Uterus (tissue), 3 donors: ENCODE measurements at regions not wholly inside any gene's neighbourhood (a gene's known extent, or its start where the extent isn't known, plus 50 kb on each side); places are given as distances from the start of the nearest gene placed in this dataset.

Experiments
- DNase-seq, 2 donors: peaks; one replicate each; pipeline ENCODE4 v3.0.0-alpha.2; 2019 to 2020
- H3K27ac ChIP-seq, 2 donors: fragments of 200-600 bp; sonication (generic); 1 replicate in 1 of 2; 2 replicates in 1 of 2; pipeline ENCODE4 v1.5.1; 2016 to 2018
- H3K27me3 ChIP-seq, 2 donors: fragments of 200-600 bp; sonication (generic); one replicate each; pipeline ENCODE4 v1.5.1; 2018 to 2019; ENCODE audit warnings: control low read depth in 1 of 2
- H3K36me3 ChIP-seq, 2 donors: fragments of 200-600 bp; sonication (generic); one replicate each; pipeline ENCODE4 v1.5.1; 2019; ENCODE audit warnings: control low read depth in 1 of 2
- H3K4me1 ChIP-seq, 2 donors: fragments of 200-600 bp; sonication (generic); one replicate each; pipeline ENCODE4 v1.5.1; 2018 to 2019; ENCODE audit warnings: control low read depth in 1 of 2
- H3K4me3 ChIP-seq, 2 donors: fragments of 200-600 bp; sonication (generic); 1 replicate in 1 of 2; 2 replicates in 1 of 2; pipeline ENCODE4 v1.5.1; 2018 to 2019; ENCODE audit warnings: mild to moderate bottlenecking in 1 of 2
- H3K9me3 ChIP-seq, 2 donors: fragments of 200-600 bp; sonication (generic); one replicate each; pipeline ENCODE4 v1.5.1; 2019; ENCODE audit warnings: control low read depth in 1 of 2
- POLR2A ChIP-seq, 2 donors: fragments of 450-650 bp; IDR thresholded peaks; one replicate each; pipeline ENCODE4 v1.6.1; 2016; ENCODE audit warnings: antibody characterized with exemption in 2 of 2, mild to moderate bottlenecking in 1 of 2, moderate library complexity in 1 of 2
- intact Hi-C: fragments of 100-400 bp; cut with DNase I; formaldehyde crosslinking; loops from one replicate; pipeline ENCODE4 v1.15.1; 2023; ENCODE audit warnings: low total_unique reads
- TF ChIP-seq, protein P1 (sequence below), 4 experiments: fragments of 200-600 bp in 2 of 4; fragments of 450-650 bp in 2 of 4; sonication (generic) in 2 of 4; IDR thresholded peaks; one replicate each; pipeline ENCODE4 v1.5.1; 2016 to 2019; ENCODE audit warnings: antibody characterized with exemption in 4 of 4, mild to moderate bottlenecking in 2 of 4, moderate library complexity in 1 of 4
- donor health status: DM: yes; HTN: yes; CAD: no.

DNA sequence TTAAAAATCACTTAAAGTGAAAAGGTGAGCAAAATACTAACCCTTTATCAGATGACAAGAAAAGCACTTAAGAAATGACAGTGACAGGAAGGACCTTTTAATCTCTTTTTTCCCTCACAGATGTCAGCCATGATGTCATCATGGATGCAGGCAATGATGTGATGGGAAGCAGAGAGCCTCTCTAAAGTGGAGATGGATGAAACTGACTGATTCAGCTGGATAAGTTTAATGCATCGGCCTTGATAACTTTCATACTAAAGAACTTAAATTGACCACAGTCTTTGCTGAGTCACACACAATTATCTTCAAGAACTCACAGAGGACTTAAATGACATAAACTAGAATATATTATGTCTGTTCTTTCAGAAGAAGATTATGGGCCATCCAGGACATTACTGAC, 153.2 kb upstream of the FGF10 start:
- H3K4me3 ChIP-seq, result no peak overlapping the region
- no peak for DNase-seq
- intact Hi-C loops, result no loop called here
- no peak overlapping the region for H3K27ac ChIP-seq
- H3K9me3 ChIP-seq, result no peaks in the 10 kb centered on the region
- TF ChIP-seq, protein P1, sequence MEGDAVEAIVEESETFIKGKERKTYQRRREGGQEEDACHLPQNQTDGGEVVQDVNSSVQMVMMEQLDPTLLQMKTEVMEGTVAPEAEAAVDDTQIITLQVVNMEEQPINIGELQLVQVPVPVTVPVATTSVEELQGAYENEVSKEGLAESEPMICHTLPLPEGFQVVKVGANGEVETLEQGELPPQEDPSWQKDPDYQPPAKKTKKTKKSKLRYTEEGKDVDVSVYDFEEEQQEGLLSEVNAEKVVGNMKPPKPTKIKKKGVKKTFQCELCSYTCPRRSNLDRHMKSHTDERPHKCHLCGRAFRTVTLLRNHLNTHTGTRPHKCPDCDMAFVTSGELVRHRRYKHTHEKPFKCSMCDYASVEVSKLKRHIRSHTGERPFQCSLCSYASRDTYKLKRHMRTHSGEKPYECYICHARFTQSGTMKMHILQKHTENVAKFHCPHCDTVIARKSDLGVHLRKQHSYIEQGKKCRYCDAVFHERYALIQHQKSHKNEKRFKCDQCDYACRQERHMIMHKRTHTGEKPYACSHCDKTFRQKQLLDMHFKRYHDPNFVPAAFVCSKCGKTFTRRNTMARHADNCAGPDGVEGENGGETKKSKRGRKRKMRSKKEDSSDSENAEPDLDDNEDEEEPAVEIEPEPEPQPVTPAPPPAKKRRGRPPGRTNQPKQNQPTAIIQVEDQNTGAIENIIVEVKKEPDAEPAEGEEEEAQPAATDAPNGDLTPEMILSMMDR (IDR thresholded peaks at IDR 0.05), result no peak
- TF ChIP-seq POLR2A (IDR thresholded peaks at IDR 0.05), result no peak
- H3K36me3 ChIP-seq, result no peaks in the 10 kb centered on the region
- no peaks in the 10 kb centered on the region for H3K27me3 ChIP-seq
- H3K4me1 ChIP-seq, result no peaks in the 10 kb centered on the region

DNA sequence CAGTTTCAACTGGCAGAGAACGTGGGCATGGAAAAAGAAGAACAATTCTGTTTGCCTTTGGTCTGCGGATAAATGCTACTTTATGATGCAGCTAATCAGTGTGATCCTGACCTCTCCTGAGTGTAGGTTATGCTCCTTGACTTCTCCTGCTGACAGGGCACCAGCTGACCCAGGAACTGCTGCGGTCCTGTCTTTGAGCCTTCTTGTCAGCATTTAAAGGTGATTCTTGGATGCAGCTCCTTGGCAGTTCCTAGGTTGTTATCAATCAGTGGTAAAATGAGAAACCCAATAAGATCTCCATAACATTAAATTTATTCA, 150.3 kb upstream of the FGF10 start:
- DNase-seq, result no peak
- Histone ChIP-seq H3K9me3 (no peaks in the 10 kb centered on the region), H3K36me3 (no peaks in the 10 kb centered on the region), H3K4me3 (no peak overlapping the region), H3K27ac (peak overlapping the region; percentile 62 to 71), H3K4me1 (no peaks in the 10 kb centered on the region), H3K27me3 (no peaks in the 10 kb centered on the region)
- no peak for TF ChIP-seq POLR2A (IDR thresholded peaks at IDR 0.05)
- TF ChIP-seq, protein P1 (IDR thresholded peaks at IDR 0.05), result no peak
- intact Hi-C loops, result no loop called here

DNA sequence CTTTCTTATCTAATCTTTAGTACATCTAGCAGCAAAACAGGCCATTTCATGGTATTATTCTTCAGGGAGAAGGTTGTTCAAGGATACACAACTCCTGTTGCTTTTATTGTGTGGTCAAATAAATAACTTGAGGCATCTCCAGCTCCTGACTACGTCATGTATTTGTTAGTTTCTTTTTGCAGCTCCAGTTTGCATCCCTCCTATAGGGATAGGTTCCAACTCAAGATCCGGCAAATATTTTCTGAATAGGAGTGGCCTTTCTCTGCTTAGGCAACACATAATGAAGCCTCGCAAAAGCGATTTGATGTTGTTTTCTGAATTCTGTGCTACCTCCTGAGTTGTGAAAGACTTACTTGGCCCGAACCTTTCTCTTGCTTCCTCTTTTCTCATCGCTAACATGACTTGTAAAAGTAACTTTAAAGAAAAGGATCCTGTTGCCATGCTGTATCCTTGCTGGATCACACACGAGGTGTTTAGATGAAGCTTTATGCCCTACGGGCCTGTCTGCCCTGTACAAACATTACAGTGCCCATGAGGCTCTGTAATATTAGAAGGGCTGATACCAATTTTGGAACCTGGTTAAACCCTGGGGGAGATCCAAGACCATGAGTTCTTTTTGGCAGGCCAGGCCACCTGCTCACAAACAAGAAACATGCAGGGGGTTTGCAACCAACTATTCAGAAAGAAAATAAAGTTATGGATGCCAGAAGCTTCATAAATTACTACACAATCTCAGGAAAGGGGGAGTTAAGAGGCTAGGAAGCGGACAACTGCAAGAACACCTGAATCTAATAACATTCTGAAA, 149.8 kb upstream of the FGF10 start:
- peak overlapping the region; percentile 62 to 71 for H3K27ac ChIP-seq
- intact Hi-C loops, result no loop called here
- TF ChIP-seq, protein P1 (IDR thresholded peaks at IDR 0.05), result no peak
- TF ChIP-seq POLR2A (IDR thresholded peaks at IDR 0.05), result no peak

DNA sequence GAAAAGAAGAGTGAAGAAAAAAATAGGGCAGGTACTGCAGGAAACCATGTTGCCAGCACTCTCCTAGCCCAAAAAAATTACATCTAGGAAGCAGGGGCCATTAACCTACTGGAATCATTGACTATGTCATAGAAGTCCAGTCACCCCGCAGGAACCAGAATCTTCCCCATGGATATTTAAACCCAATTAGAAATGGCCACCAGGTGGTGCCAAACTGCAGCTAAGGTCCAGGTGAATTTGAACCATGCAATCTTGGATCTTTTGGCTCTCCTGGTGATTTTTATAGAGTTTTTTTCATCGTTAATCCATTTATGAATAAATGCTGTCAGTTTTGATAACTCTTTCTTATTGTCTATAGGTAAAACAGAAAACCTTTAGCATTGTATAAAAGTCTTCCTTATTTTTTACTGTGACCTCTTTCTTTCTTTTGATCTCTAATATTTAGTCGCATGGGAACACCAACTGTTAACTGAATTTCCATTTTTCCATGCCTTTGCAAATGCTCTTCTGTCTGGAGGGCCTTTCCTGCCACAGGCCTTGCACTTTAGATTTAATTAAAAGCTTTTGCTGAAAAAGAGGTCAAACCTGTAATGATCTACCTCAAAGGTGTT, 147.5 kb upstream of the FGF10 start:
- TF ChIP-seq POLR2A (IDR thresholded peaks at IDR 0.05), result no peak
- TF ChIP-seq, protein P1 (IDR thresholded peaks at IDR 0.05), result peak; percentile 16 to 61 (median 40)
- peak in 1 of 2 donors; percentile 25 for DNase-seq
- H3K36me3 ChIP-seq, result no peaks in the 10 kb centered on the region
- H3K9me3 ChIP-seq, result no peaks in the 10 kb centered on the region
- H3K27ac ChIP-seq, result no peak overlapping the region
- H3K4me3 ChIP-seq, result no peak overlapping the region
- H3K27me3 ChIP-seq, result no peaks in the 10 kb centered on the region
- intact Hi-C loops, result no loop called here
- no peaks in the 10 kb centered on the region for H3K4me1 ChIP-seq

More for the DNA sequence above, 149.8 kb upstream of the FGF10 start:
- Histone ChIP-seq H3K36me3 (no peaks in the 10 kb centered on the region), H3K4me3 (no peak overlapping the region), H3K4me1 (no peaks in the 10 kb centered on the region), H3K9me3 (no peaks in the 10 kb centered on the region), H3K27me3 (no peaks in the 10 kb centered on the region)
- DNase-seq, result peak in 1 of 2 donors; percentile 20

DNA sequence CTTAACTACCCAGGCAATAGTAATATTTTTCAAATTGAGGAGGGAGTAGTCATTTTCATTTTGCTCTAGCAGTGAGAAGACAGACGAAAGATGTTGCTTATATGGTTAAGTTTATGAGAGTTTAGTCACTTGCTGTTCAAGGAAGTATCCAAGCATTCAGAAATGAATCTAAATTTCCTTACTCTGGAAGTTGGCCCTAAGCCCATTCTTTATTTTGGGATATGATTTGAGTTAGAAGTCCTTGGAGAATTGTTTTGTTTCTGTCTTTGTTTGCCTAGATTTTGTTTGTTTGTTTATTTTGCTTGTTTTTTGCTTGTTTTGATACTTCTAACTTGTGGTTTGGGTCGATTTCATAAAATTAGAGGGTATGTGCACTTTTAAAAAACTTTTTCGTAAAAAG, 146.4 kb upstream of the FGF10 start:
- intact Hi-C loops, result no loop called here

More for the DNA sequence above, 146.4 kb upstream of the FGF10 start:
- DNase-seq, result no peak
- Histone ChIP-seq H3K27me3 (no peaks in the 10 kb centered on the region), H3K36me3 (no peaks in the 10 kb centered on the region), H3K9me3 (no peaks in the 10 kb centered on the region), H3K27ac (no peak overlapping the region), H3K4me1 (no peaks in the 10 kb centered on the region), H3K4me3 (no peak overlapping the region)
- no peak for TF ChIP-seq POLR2A (IDR thresholded peaks at IDR 0.05)
- TF ChIP-seq, protein P1 (IDR thresholded peaks at IDR 0.05), result no peak
